ENCODE measurements at regions not wholly inside any gene's neighbourhood (a gene's known extent, or its start where the extent isn't known, plus 50 kb on each side); places are given as distances from the start of the nearest gene placed in this dataset.

- Histone ChIP-seq H2BK15ac (ENCODE audit: low read depth, low read length) (no peak overlapping the region), H4K8ac (replicated peaks; ENCODE audit: insufficient read length, low read depth, low read length) (no peak overlapping the region), H4K5ac (ENCODE audit: insufficient read length, low read depth, low read length) (no peak overlapping the region), H4K91ac (ENCODE audit: insufficient read length, low read depth, low read length) (no peak overlapping the region), H3K4me2 (ENCODE audit: insufficient read depth, insufficient read length, low read length) (no peak overlapping the region), H3K27ac (ENCODE audit: insufficient read length, low read depth, low read length) (no peak overlapping the region), H3T11ph (ENCODE audit: low read length) (no peak overlapping the region), H3K56ac (ENCODE audit: insufficient read length, low read depth, low read length) (no peak overlapping the region), H4K20me1 (ENCODE audit: control insufficient read depth, insufficient read depth, insufficient read length) (no peaks in the 10 kb centered on the region), H3K4me1 (ENCODE audit: insufficient read depth, low read length) (no peaks in the 10 kb centered on the region), H2BK120ac (ENCODE audit: low read depth, low read length, poor library complexity, severe bottlenecking) (no peak overlapping the region), H3K18ac (ENCODE audit: insufficient read length, low read depth, low read length) (no peak overlapping the region), H3K23me2 (ENCODE audit: insufficient read length, low read depth, low read length, poor library complexity, severe bottlenecking) (no peaks in the 10 kb centered on the region), H3K79me1 (ENCODE audit: insufficient read depth, low read depth, low read length, poor library complexity, severe bottlenecking) (no peaks in the 10 kb centered on the region), H2BK12ac (ENCODE audit: insufficient read length, low read depth, low read length) (no peak overlapping the region), H2BK5ac (ENCODE audit: insufficient read length, low read length) (no peak overlapping the region), H3K14ac (ENCODE audit: insufficient read depth, low read length) (no peak overlapping the region), H3K4ac (ENCODE audit: low read depth, low read length) (no peak overlapping the region), H3K79me2 (ENCODE audit: insufficient read depth, low read length) (no peaks in the 10 kb centered on the region), H3K9ac (ENCODE audit: extremely low read depth, insufficient read length, low read length) (no peak overlapping the region), H2AFZ (ENCODE audit: low read length) (no peak overlapping the region), H3K23ac (ENCODE audit: insufficient read length, low read depth, low read length) (no peak overlapping the region), H2BK20ac (ENCODE audit: low read depth, low read length, poor library complexity, severe bottlenecking) (no peak overlapping the region), H3K9me3 (ENCODE audit: control insufficient read depth, low read depth, low read length) (no peaks in the 10 kb centered on the region), H2AK5ac (ENCODE audit: insufficient read length, low read length) (no peak overlapping the region), H3K27me3 (ENCODE audit: insufficient read depth, low read length) (no peaks in the 10 kb centered on the region)
- WGBS (ENCODE audit: extremely low coverage, insufficient read length, low lambda C conversion rate) = no CpG with 5 or more reads among the region's 1 CpG
- Mint-ChIP-seq H3K9me3 (no peaks in the 10 kb centered on the region), H3K36me3 (ENCODE audit: insufficient read depth in 1 of 3, low read depth in 3 of 3) (no peaks in the 10 kb centered on the region), H3K27me3 (ENCODE audit: low read depth) (no peaks in the 10 kb centered on the region), H3K4me3 (no peak overlapping the region), H3K4me1 (no peaks in the 10 kb centered on the region), H3K27ac (no peak overlapping the region)
- TF ChIP-seq, protein P1, sequence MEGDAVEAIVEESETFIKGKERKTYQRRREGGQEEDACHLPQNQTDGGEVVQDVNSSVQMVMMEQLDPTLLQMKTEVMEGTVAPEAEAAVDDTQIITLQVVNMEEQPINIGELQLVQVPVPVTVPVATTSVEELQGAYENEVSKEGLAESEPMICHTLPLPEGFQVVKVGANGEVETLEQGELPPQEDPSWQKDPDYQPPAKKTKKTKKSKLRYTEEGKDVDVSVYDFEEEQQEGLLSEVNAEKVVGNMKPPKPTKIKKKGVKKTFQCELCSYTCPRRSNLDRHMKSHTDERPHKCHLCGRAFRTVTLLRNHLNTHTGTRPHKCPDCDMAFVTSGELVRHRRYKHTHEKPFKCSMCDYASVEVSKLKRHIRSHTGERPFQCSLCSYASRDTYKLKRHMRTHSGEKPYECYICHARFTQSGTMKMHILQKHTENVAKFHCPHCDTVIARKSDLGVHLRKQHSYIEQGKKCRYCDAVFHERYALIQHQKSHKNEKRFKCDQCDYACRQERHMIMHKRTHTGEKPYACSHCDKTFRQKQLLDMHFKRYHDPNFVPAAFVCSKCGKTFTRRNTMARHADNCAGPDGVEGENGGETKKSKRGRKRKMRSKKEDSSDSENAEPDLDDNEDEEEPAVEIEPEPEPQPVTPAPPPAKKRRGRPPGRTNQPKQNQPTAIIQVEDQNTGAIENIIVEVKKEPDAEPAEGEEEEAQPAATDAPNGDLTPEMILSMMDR (conservative IDR thresholded peaks at IDR 0.05) = no peak
- DNase-seq = no peak
Observed at GRCh38 chr12:87778065-87778464, 251.1 kb downstream of the C12orf50 start.
